ENCODE measurements at regions not wholly inside any gene's neighbourhood (a gene's known extent, or its start where the extent isn't known, plus 50 kb on each side); places are given as distances from the start of the nearest gene placed in this dataset.

DNA sequence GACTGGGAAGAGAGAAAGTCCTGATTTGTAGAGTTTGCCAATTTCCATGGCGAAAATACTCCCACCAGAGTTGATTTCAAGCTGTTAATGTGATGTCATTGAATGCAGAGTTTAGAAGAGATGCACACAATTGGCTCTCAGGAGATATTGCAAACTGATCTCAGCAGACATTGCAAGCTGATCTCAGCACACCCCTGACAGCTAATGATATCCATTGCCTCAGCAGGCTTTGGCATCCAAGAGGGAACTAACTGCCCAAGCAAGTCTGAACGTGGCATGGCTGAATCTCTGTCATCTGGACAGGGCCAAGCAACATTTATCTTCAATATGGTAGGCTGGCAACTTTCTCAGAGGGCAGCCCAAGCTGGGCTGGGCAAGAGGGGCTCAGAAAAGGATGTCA, 78.4 kb upstream of the CYP1B1 start:
- TF ChIP-seq POLR2A (IDR thresholded peaks at IDR 0.05) (no peak), EP300 (IDR thresholded peaks at IDR 0.05) (no peak)
- TF ChIP-seq, protein P1, sequence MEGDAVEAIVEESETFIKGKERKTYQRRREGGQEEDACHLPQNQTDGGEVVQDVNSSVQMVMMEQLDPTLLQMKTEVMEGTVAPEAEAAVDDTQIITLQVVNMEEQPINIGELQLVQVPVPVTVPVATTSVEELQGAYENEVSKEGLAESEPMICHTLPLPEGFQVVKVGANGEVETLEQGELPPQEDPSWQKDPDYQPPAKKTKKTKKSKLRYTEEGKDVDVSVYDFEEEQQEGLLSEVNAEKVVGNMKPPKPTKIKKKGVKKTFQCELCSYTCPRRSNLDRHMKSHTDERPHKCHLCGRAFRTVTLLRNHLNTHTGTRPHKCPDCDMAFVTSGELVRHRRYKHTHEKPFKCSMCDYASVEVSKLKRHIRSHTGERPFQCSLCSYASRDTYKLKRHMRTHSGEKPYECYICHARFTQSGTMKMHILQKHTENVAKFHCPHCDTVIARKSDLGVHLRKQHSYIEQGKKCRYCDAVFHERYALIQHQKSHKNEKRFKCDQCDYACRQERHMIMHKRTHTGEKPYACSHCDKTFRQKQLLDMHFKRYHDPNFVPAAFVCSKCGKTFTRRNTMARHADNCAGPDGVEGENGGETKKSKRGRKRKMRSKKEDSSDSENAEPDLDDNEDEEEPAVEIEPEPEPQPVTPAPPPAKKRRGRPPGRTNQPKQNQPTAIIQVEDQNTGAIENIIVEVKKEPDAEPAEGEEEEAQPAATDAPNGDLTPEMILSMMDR (IDR thresholded peaks at IDR 0.05): no peak

Measured in gastroesophageal sphincter (tissue), 3 donors.